ENCODE measurements at regions not wholly inside any gene's neighbourhood (a gene's known extent, or its start where the extent isn't known, plus 50 kb on each side); places are given as distances from the start of the nearest gene placed in this dataset.

GRCh38 chr5:152188251-152188650 lies 216.8 kb downstream of the NMUR2 start:
- TF ChIP-seq CTCF (IDR thresholded peaks at IDR 0.05) (no peak), POLR2A (IDR thresholded peaks at IDR 0.05) (no peak)
